NCI-H446 (cell line): ENCODE measurements at regions not wholly inside any gene's neighbourhood (a gene's known extent, or its start where the extent isn't known, plus 50 kb on each side); places are given as distances from the start of the nearest gene placed in this dataset.

ENCODE experiments used
- DNase-seq, 2 experiments: peaks; one replicate each; lab custom pipeline; 2025; lab: John Stamatoyannopoulos, UW

DNA sequence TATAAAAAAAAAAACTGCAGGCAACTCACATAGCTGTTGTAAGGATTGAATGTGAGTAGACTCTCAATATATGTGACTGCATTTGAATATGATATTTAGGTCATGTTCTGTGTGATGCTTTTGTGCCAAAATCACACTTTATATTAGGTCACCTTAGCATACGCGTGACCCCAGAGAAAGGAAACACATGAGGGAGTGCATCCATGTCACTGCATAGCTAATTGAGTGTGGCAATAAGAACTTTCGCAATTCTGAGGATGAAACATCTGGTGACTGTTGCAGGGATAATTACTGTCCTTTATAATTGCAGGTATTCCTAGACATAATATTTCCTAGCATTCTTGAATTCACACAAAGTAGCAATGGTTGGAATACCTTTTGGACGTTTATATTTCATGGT is 459.5 kb upstream of the KLF4 start:
- DNase-seq, result no peak

DNA sequence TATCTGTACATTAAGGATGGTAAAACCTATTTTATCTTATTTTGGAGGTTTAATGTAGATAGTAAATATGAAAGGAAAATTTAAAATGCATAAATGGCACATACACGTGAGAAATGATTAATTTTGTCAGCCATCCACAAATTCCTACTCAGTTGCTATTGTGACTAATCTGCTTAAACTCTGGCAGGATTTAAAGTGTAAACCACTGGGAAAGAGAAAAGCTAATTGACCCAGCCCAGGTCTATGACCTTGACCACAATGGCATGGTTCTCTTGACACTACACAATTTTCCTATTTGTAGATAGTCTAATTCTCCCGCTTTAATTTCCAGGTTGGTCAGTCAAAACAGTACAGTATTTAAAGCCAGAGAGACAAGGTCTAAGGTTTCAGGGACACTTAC is 459.0 kb upstream of the KLF4 start:
- no peak for DNase-seq

DNA sequence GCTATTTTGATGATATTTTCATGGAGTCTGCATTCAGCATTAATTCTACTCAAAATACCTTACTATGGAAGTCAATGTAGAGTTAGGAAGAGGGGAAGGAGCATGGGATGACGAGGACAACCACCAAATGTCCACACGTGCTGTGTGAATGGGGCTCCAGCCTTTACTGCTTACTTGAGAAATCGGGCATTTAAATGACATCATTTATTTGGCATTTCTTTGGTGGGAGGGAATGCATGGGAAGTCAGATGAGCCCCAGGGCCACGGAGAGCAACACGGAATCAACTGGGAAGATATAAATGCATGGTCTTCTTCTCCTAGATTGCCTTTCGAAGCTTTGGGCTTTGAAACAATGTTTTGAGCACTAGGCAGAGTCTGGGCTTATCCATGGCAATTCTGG is 458.5 kb upstream of the KLF4 start:
- DNase-seq, result no peak

DNA sequence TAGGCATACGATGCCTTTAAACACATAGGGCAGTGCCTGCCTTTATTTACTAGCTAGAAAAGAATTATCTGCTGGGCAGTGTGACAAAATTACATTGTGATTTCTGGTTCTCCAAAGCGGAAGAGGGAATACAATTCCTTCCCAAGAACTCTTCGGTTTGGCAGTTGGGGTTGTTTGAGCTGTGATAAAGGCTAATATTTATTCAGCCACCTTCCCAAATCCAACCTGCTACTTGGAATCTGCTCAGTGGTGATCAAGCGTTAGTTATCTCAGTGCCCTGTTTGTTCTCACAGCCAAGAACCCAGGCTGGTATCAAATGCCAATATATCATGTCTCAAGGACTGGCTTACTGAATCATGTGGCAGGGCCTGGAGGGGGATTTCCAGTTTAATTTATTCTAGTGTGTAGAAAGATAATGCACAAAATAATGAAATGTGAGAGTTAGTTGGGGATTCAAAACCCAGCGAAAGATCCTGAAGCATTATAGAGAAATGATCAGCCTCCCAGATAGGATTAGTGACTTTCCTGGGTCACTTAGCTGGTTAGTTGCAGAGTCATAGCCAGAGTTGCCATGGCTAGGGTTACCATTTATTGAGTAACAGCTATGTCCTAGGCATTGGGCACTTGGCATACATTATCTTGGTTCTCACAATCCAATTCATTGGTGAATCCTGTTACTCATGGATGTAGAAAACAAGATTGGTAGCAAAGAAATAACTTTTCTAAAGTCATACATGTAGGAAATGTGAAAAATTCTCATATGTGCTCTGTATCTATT is 457.0 kb upstream of the KLF4 start:
- no peak for DNase-seq

DNA sequence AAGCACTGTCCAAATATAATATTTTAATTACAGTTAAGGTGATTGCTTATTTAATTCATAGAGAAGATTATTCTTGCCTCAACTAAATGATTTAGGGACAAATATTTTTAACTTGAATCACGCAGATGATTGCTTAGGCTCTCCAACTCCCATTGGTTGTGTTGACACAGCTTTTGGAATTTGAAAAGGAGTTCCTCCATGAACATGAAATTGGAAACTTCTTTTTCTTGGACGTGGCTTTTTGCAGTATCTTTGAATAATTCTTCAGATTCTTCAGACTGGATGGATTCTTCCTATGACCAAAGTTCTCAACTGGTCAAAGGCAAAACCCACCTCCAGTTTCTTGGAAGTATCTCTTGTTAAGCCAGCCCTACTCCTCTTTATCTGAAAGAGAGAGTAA is 456.4 kb upstream of the KLF4 start:
- DNase-seq, result no peak

DNA sequence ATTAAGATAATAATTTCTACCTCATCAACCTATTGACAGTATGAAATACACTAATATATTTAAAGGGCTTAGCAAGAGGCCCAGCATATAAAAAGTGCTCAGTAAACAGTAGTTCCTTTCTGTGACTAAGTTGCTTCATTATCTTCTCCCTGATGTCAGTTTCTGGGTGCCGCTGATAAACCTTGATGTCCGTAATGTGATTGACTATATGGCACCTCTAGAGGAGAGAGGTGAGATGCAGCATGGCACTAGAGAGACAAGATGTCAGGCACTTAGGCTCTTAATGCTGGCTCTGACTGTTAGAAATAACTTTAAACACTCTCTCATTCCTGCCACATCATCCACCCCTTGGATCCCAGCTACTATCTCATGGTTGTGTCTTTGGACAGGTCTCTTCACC is 455.9 kb upstream of the KLF4 start:
- no peak for DNase-seq

DNA sequence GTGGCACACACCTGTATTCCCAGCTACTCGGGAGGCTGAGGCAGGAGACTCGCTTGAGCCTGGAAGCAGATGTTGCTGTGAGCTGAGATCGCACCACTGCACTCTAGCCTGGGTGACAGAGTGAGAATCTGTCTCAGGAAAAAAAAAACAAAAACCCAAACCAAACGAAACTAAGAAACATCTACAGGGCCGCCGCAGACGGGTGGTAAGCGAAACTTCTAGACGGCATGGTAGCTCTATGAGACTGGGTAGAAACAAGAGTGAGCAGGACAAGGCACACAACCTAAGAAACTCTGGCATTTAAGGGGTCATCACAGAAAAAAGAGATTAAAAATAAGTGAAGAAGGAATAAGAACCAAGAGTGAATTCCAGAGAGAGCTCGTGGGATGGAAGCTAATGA is 454.8 kb upstream of the KLF4 start:
- DNase-seq, result no peak

DNA sequence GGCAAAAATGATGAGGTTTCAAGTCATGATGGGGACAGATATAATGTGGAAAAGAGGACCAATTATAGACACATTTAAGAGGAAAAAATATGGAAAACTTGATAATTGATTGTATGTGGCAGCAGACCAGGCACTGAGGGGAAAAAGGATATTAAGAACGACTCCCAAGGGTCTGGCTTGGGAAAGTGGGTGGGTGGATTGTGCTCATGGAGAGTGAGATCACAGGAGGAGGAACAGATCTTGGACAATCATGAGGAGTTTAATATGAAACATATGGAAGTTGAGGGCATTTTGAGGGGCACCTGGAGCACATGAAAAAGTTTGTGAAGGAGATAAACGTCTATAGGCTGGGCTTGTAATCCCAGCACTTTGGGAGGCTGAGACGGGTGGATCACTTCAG is 454.3 kb upstream of the KLF4 start:
- no peak for DNase-seq

DNA sequence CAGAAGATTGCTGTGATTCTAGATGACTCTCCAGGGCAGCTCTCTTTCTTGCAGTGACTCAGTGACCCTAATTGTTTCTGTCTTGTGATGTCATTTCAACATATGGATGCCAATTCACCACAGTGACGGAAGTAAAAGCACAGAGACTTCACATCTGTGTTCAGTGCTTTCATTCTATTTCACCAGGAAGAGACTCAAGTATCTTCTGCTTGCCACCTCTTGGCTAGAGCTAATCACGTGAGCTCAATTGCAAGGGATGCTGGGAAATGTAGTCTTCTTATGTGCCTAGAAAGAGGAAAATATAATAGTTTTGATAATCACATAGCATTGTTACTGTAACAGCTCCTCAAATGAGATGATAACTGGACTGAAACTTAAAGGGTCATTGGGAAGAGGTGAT is 453.3 kb upstream of the KLF4 start:
- no peak for DNase-seq

DNA sequence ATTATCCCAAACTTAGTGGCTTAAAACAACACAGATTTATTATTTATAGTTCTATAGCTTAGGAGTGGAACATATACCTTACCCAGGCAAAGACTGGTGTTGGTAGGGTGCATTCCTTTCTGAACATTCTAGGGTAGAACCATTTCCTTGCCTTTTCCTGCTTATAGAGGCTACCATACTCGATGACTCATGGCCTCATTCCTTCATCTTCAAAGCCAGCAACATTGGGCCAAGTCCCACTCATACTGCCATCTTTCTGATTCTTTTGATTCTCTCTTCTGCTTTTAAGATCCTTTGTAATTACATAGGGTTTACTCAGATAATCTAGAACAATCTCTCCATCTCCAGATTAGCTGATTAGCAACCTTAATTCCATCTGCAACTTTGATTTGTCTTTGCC is 452.7 kb upstream of the KLF4 start:
- DNase-seq, result no peak

DNA sequence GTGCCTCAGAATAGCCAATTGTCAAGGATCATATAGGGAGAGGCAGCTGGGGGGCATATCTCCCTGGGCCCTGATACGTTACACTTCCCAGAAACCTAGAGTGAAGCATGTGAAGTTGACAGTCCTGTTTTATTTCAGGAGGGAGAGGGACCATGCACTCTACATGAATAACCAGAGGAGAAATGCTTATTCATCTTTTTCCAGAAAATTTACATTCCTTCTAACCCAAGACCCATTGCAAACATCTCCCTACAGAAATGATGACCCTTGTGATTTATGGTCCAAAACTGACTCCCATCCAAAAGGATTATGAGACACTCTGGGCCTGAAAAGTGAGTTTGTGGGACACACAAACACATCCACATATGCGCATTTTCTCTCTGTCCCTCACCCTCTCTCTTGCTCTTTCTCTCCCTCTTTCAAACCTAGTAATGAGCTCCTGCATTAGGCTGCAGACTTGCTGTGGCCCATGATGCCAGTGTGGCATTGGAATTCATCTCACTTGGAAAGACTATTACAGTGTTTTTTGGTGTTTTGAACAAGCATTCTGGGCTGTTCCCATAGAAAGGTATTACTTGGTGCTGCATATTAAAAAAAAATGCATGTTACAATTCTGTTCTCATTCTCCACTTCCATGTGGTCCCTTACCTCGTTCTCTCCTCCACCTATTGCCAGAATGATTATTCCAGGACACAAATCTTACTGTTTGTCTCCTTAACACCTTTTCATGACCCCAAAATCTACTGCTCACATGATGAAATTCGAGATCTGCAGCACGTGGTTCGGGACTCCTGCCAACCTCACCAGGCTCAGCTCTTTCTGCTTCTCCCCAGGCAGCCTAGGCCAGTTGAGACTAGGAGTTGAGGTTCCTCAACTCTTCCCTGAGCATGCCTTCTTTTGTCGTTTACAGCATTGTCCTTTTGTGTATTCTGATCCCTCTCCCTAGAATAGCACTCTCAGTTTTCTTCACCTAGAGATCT is 451.3 kb upstream of the KLF4 start:
- no peak for DNase-seq

DNA sequence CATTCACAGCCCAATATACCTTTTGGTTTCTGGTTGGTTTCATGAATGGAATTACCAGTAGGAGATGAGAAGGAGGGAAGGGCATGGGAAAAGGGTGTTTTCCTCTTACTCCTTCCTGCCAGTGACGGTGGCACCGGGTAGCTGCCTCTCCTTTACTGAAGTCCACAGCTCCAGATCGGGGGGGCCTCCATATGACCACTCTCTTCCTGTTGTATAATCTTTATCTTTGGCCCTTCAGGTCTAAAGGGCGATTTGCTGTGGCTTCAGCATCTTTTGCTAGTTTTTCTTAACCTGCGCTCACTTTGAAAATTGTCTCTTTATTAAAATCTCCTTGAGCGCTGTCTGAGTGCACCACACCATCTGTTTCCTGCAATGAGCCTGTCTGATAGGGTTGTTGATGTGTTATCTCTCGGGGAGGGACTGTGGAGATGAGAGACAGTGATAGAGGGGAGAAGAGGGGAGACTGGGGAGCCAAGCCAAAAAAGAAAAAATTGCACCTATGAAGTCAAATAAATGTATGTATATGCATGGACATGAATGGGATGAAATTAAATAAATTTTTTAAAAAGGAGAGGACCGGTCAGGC is 449.3 kb upstream of the KLF4 start:
- no peak for DNase-seq

DNA sequence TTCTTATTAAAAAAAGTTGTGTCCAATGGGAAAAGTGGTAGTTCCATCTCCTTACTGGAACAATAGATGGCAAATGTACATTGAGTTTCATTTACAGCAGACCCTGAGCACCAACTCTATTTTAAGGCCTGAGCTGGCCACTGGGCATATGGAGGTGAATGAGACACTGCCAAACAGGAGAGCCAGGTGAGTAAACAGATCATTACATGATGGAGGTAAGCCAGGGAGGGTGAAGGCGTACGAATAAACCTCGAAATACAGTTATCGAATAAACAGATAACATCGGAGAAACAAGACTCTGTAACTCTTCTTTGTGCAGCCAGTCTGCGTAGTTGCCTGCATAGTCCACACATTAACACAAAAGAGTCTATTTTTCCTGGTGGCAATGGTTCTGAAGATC is 446.4 kb upstream of the KLF4 start:
- no peak for DNase-seq

DNA sequence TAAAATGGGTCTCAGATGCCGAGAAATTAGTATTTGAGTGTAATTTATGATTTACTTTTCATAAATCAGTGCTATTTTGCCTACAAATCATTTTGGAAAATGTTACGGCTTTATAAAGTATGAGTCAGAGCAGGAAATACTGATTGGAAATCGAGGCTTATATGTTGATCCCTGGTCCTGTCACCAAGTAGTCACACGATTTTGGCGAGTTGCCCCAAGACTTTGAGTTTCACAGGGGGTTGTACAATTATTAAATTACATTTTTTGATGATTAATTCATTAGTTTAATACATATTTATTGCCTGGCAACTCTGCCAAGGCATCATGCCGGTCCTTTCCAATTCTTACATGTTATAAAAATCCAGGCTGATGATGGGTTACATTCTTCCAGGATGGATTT is 443.9 kb upstream of the KLF4 start:
- DNase-seq, result no peak

DNA sequence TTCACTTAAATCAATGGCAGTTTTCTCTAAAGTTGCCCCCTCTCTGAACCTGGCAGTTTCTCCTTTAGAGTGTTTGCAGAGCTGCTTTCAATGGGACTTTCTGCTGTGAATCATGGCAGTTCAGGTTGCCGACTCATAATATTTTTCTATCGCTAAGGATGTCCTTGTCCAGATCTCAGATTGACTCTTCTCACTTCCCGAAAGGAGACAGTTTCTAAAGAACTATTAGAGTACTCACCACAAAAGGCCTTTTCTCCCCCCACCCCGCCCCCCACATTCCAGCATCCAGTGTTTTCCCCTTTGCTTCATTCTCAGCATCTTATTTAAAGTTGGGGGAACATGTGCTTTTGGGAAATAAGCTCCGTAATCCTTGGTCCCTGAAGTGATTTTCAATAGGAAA is 443.5 kb upstream of the KLF4 start:
- no peak for DNase-seq

DNA sequence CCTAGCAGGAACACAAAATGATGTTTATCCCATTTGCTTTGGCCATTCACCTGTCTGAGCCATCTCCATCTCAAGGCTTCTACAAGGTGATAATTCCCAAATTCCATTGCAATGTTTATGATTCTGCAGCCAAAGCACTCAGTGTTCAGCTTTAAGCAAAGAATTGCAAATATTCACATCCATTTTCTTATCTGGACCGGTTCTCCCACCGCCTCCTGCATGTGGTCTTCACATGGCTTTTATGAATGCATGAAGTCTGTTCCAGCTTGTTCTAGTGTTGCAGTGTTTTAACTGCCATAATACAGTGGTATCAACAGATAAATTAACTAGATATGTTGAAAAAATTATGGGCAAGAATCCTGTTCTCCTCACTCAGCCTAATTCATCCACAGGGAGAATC is 443.0 kb upstream of the KLF4 start:
- DNase-seq, result no peak

DNA sequence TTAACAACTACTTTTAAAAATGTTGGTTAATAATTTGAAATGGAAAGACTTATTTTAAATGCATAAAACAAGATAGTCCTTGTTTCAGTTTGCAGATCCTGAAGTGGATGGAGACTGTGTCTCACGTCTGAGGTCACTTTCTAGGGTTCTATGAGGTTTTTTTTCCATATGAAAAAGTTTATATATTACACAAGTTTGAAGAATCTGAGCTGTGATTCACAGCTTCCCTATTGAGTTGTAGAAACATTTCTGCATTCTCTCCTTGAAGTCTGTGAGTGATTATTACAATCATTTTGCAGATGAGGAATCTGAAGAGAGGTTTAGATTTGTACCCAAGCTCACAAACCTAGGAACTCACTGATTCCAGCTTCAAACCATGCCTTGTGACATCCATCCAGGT is 442.5 kb upstream of the KLF4 start:
- no peak for DNase-seq

DNA sequence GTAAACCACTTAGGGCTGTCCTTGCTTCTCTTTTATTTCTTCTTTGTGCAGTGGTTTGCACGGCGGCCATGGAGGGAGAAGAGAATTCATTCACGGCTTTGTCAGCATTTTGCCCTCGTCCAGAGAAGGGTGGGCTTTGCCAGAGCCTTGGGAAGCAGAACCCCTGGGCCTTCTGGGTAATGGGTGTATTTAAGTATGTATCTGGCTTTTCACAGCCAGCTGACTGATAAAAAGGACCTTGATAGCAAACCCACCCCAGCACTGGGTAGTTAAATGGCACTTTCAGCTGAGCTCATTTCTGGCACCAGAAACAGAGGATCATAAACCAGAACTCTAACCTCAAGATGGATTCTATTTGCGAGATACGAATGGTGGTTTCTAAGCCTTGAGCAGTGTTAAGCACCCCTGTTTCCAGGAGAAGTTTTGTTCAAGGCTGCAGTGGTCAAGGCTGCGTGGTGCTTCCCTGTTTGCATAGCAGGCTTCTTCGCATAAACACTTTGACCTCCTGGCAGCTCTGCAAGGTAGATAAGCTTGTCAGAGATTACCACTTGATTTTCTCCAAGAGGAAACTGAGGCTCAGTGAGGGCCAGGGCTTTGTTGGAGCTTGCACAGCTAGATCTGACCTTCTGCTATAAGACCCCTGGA is 441.6 kb upstream of the KLF4 start:
- DNase-seq, result no peak

DNA sequence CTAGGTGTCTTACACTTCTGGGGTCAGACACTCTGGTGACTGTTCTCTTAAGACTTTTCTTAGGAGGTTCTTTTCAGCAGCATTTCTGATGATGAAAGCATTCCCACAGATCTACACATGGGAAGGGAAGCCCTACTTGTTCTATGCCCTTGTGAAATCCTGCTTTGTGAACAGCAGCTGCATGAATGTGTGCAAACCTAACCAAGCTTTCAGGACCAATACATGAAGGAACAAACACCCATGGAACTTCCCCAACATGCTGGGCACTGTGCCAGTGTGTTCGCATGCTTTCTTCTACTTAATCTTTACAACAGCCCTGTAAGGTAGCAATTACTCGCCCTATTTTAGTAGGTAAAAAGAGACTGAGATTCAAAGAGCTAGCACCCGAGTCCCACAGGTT is 439.9 kb upstream of the KLF4 start:
- DNase-seq, result no peak

DNA sequence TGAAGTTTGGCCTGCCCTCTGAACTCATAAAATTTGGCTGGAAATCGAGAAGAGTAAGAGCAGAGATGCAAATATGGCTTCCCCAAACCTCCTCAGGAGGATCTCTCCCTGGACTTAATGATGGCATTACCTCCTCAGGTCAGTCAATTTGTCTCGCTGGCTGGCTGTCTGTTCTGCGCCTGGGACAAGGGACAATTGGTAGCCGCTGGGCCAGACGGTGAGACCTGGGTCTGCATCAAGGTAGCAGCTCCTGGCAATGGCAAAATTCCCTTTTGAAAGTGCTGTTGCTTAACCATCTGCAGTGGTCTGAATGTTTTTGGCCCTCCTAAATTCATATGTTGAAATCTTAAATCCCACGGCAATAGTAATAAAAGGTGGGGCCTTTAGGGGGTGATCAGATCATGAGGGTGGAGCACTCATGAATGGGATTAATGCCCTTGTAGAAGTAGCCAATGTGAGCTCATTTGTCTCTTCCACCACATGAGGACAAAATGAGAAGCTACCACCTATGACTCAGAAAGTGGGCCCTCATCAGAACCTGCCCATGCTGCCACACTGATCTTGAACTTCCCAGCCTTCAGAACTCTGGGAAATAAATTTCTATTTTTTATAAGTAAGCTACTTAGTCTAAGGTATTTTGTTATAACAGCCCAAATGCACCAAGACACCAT is 439.3 kb upstream of the KLF4 start:
- no peak for DNase-seq

DNA sequence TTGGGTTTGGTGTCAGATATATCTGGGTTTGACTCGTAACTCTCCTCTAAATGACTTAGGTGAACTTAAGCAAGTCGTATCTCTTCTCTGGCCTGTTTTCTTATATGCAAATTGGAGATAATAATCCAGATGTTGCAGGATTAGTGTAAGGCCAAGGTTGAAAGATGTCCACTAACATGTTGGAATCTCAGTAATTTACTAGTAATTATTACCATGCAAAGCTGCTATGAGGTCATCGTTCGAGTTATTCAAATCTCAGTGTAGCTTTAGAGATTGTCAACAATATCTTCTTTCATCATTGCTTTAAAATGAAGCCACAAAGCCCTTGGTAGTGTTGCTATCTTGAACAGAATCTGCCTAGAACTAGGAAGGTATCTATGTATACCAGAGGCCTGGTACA is 437.7 kb upstream of the KLF4 start:
- no peak for DNase-seq

DNA sequence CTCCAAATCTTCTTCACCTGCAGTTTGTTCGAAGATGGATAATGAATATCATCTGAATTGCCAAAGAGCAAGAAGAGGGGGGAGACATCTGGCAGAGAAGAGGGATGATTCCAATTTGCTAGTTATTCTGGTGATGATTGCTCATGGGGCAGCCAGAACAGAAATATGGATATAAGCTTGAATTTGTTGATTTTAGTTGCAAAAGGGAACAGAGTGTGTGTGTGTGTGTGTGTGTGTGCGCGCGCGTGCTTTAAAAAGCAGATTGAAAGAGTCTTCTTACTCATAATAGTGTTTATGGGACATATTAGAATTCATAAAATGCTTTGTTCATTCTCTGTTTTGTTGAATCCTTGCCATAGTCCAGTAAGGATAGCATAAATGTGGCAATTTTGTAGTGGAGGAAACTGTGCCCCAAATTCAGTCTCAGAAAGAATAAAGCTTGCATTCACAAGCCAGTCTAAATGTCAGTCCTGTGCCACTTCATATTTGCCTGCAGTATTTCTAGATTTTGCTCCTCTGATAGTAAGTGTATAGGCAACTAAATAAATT is 436.3 kb upstream of the KLF4 start:
- DNase-seq, result no peak
